A673 (cell line): ENCODE measurements at regions not wholly inside any gene's neighbourhood (a gene's known extent, or its start where the extent isn't known, plus 50 kb on each side); places are given as distances from the start of the nearest gene placed in this dataset.

Experiments
- BruUV-seq: library from RNA; stranded (reverse); fragments of 400-500 nt; replicated peaks from 2 replicates; lab custom pipeline; 2021; lab: Mats Ljungman, UMichigan
- CTCF ChIA-PET: fragments of 300-600 bp; sonication (Branson Sonifier 250); formaldehyde crosslinking; loops from one replicate; lab custom pipeline; 2022; ENCODE audit warnings: antibody characterized with exemption; lab: Charles Lee
- POLR2A ChIA-PET: fragments of 300-600 bp; sonication (Branson Sonifier 250); formaldehyde crosslinking; loops from one replicate; lab custom pipeline; 2022; ENCODE audit warnings: antibody characterized with exemption; ENCODE audit not compliant: low non-redundant PET; lab: Charles Lee
- DNase-seq: peaks from one replicate; pipeline ENCODE4 v3.0.0-alpha.2; 2015; ENCODE audit warnings: low spot score
- H3K27ac ChIP-seq: fragments of 200-600 bp; sonication (generic); 2 replicates; pipeline ENCODE4 v1.5.1; 2016; ENCODE audit warnings: mixed run types, low read depth, mild to moderate bottlenecking, mixed read lengths, antibody characterized with exemption, low read length; ENCODE audit not compliant: poor library complexity, severe bottlenecking
- H3K27me3 ChIP-seq: fragments of 200-600 bp; sonication (generic); replicated peaks from 2 replicates; pipeline ENCODE4 v1.6.1; 2017; ENCODE audit warnings: mixed run types, low read depth, mild to moderate bottlenecking, mixed read lengths, antibody characterized with exemption, low read length; ENCODE audit not compliant: insufficient read depth, poor library complexity
- H3K36me3 ChIP-seq: fragments of 200-600 bp; sonication (generic); 2 replicates; pipeline ENCODE4 v1.6.1; 2016; ENCODE audit warnings: mixed run types, mild to moderate bottlenecking, mixed read lengths, antibody characterized with exemption, low read length; ENCODE audit not compliant: insufficient read depth, poor library complexity, severe bottlenecking
- H3K4me1 ChIP-seq: fragments of 200-600 bp; sonication (generic); 2 replicates; pipeline ENCODE4 v1.6.1; 2017; ENCODE audit warnings: mixed run types, mild to moderate bottlenecking, mixed read lengths, antibody characterized with exemption, low read length; ENCODE audit not compliant: insufficient read depth, poor library complexity, severe bottlenecking
- H3K4me3 ChIP-seq: fragments of 200-600 bp; sonication (generic); 2 replicates; pipeline ENCODE4 v1.5.1; 2016; ENCODE audit warnings: low read depth, mixed run types, mild to moderate bottlenecking, mixed read lengths, low read length; ENCODE audit not compliant: poor library complexity, severe bottlenecking
- H3K9me3 ChIP-seq: fragments of 200-600 bp; sonication (generic); 2 replicates; pipeline ENCODE4 v1.6.1; 2016; ENCODE audit warnings: mixed run types, low read depth, mild to moderate bottlenecking, mixed read lengths, antibody characterized with exemption, low read length; ENCODE audit not compliant: poor library complexity, severe bottlenecking
- EZH2 ChIP-seq: fragments of 200-600 bp; sonication (generic); IDR thresholded peaks from 2 replicates; pipeline ENCODE4 v1.6.1; 2017; ENCODE audit warnings: borderline replicate concordance, low read depth, mild to moderate bottlenecking, mixed read lengths, antibody characterized with exemption, low read length; ENCODE audit not compliant: poor library complexity, severe bottlenecking
- intact Hi-C: fragments of 100-400 bp; cut with micrococcal nuclease; formaldehyde crosslinking; loops from one replicate; pipeline ENCODE4 v1.10.0; 2022; ENCODE audit not compliant: unreplicated experiment
- TF ChIP-seq, protein P1 (sequence below): fragments of 300-800, 200-600 bp; sonication (generic); conservative IDR thresholded peaks from 2 replicates; pipeline ENCODE4 v1.5.1; 2017; ENCODE audit warnings: low read depth, mild to moderate bottlenecking, antibody characterized with exemption, low read length, moderate library complexity, mixed read lengths

DNA sequence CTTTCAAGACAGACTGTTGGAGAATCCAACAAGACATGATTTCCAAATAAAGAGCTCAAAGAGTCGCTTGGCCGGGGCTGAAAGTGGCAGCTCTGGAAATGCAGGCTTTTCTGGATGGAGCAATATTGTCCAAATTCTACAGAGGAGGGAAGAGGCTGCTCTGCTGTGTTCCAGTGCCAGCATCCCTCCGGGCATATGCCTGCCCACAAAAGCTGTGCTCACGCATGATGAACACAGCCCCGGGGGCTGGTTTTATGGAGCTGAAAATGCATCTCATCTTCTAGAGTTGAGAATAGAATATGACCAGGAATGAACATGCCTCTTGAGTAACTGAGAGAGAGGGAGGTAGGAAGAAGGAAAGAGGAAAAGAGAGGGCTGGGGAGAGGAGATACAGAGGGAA lies 74.7 kb upstream of the TOX3 start:
- BruUV-seq: no TSS peak
- ChIA-PET POLR2A (no interaction called here), CTCF (interaction anchor here (0.6 kb wide), 1 partner anchor 55 kb away, joined by 7 read pairs; no protein-coding TSS in a partner anchor)
- no peaks in the 10 kb centered on the region for H3K9me3 ChIP-seq
- intact Hi-C loops: no loop called here
- TF ChIP-seq EZH2: no peak
- TF ChIP-seq, protein P1, sequence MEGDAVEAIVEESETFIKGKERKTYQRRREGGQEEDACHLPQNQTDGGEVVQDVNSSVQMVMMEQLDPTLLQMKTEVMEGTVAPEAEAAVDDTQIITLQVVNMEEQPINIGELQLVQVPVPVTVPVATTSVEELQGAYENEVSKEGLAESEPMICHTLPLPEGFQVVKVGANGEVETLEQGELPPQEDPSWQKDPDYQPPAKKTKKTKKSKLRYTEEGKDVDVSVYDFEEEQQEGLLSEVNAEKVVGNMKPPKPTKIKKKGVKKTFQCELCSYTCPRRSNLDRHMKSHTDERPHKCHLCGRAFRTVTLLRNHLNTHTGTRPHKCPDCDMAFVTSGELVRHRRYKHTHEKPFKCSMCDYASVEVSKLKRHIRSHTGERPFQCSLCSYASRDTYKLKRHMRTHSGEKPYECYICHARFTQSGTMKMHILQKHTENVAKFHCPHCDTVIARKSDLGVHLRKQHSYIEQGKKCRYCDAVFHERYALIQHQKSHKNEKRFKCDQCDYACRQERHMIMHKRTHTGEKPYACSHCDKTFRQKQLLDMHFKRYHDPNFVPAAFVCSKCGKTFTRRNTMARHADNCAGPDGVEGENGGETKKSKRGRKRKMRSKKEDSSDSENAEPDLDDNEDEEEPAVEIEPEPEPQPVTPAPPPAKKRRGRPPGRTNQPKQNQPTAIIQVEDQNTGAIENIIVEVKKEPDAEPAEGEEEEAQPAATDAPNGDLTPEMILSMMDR: no peak
- H3K36me3 ChIP-seq: no peaks in the 10 kb centered on the region
- H3K4me3 ChIP-seq: no peak overlapping the region
- H3K27me3 ChIP-seq: peaks cover 23% of the 10 kb centered on the region
- H3K4me1 ChIP-seq: no peaks in the 10 kb centered on the region
- no peak for DNase-seq
- no peak overlapping the region for H3K27ac ChIP-seq

DNA sequence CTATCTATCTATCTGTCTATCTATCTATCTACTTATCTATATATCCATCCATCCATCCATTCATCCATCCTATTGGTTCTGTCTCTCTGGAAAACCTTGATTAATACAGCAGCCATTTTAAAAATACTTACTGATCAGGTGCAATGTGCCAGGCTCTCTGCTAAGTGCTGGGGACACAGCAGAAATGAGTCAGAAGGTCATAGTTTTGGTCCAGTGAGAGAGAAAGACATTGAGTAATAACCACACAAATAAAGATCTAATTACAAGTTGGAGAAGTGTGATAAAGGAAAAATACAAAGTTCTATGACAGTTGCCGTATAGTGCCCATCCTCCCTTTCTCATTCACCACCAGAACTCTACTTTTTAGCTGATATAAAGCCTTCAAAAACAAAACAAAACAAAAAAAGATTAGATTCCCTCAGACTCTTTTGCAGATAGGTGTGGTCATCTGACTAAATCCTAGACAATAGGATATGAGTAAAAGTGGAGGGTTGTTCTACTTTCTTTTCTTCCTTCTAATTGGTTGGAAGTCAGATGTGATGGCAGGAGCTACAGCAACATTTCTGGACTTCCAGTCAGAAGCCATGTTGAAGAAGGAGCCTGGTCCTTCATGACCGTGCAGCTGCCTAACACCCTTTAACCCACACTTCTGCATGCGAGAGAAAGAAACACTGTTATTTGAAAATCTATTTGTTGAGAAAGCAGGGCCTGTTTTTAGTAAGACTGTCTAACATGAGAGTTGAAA lies 72.0 kb upstream of the TOX3 start:
- Histone ChIP-seq H3K36me3 (no peaks in the 10 kb centered on the region), H3K9me3 (no peaks in the 10 kb centered on the region), H3K4me1 (no peaks in the 10 kb centered on the region), H3K27me3 (peaks cover 18% of the 10 kb centered on the region), H3K4me3 (no peak overlapping the region), H3K27ac (no peak overlapping the region)
- ChIA-PET CTCF (no interaction called here), POLR2A (no interaction called here)
- no peak for DNase-seq
- BruUV-seq: no TSS peak
- TF ChIP-seq, protein P1: no peak
- no peak for TF ChIP-seq EZH2
- intact Hi-C loops: no loop called here

DNA sequence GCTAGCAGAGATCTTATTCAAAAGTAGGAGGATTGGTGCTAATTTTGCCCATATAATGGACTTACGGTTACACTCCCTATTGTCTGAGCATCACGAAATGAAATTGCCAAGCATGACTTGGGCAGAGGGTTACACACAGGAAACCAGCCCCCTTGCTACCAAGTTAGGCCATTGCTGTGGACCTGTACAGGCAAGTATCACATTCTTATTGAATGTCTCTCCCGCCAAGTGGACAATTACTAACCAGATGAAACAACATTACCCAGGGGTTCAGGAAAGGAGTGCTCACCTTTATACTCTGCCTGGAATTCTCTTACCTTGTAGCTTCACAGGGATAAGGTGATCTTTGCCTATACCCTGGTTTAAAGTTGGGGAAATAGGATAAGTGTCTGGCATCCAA lies 70.6 kb upstream of the TOX3 start:
- Histone ChIP-seq H3K4me1 (no peaks in the 10 kb centered on the region), H3K27ac (no peak overlapping the region), H3K4me3 (no peak overlapping the region), H3K9me3 (no peaks in the 10 kb centered on the region), H3K27me3 (peaks cover 8% of the 10 kb centered on the region), H3K36me3 (no peaks in the 10 kb centered on the region)
- POLR2A ChIA-PET: no interaction called here
- no peak for DNase-seq
- intact Hi-C loops: no loop called here
- BruUV-seq: no TSS peak
- TF ChIP-seq EZH2: no peak
- TF ChIP-seq, protein P1: no peak
- CTCF ChIA-PET: no interaction called here
